ENCODE measurements at regions not wholly inside any gene's neighbourhood (a gene's known extent, or its start where the extent isn't known, plus 50 kb on each side); places are given as distances from the start of the nearest gene placed in this dataset.

- TF ChIP-seq POLR2A (IDR thresholded peaks at IDR 0.05), result no peak
- TF ChIP-seq, protein P1, sequence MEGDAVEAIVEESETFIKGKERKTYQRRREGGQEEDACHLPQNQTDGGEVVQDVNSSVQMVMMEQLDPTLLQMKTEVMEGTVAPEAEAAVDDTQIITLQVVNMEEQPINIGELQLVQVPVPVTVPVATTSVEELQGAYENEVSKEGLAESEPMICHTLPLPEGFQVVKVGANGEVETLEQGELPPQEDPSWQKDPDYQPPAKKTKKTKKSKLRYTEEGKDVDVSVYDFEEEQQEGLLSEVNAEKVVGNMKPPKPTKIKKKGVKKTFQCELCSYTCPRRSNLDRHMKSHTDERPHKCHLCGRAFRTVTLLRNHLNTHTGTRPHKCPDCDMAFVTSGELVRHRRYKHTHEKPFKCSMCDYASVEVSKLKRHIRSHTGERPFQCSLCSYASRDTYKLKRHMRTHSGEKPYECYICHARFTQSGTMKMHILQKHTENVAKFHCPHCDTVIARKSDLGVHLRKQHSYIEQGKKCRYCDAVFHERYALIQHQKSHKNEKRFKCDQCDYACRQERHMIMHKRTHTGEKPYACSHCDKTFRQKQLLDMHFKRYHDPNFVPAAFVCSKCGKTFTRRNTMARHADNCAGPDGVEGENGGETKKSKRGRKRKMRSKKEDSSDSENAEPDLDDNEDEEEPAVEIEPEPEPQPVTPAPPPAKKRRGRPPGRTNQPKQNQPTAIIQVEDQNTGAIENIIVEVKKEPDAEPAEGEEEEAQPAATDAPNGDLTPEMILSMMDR (IDR thresholded peaks at IDR 0.05), result no peak
- TF ChIP-seq POLR2AphosphoS5 (IDR thresholded peaks at IDR 0.05), result no peak
- WGBS, result 93% methylated on average over 5 of the region's 5 CpGs
- Histone ChIP-seq H3K27ac (no peak overlapping the region), H3K4me3 (no peak overlapping the region), H3K4me1 (replicated peaks) (no peaks in the 10 kb centered on the region), H3K9me3 (no peaks in the 10 kb centered on the region), H3K36me3 (no peaks in the 10 kb centered on the region), H3K27me3 (replicated peaks; ENCODE audit: insufficient read depth) (no peaks in the 10 kb centered on the region)
- intact Hi-C loops (cut with DNase I), result no loop called here
- no peak for DNase-seq (ENCODE audit: low spot score)
Measured at GRCh38 chr13:32903720-32904119, 112.5 kb upstream of the KL start.

- WGBS, result 96% methylated on average over 2 of the region's 2 CpGs
- H3K9me3 ChIP-seq, result no peaks in the 10 kb centered on the region
Measured at GRCh38 chr13:32904266-32904665, 112.0 kb upstream of the KL start.

GRCh38 chr13:32905063-32905863, 111.0 kb upstream of the KL start:
- TF ChIP-seq, protein P1 (IDR thresholded peaks at IDR 0.05), result no peak
- no peak for TF ChIP-seq POLR2AphosphoS5 (IDR thresholded peaks at IDR 0.05)
- TF ChIP-seq POLR2A (IDR thresholded peaks at IDR 0.05), result no peak
- no peaks in the 10 kb centered on the region for H3K4me1 ChIP-seq (replicated peaks)
- H3K27ac ChIP-seq, result no peak overlapping the region
- H3K9me3 ChIP-seq, result no peaks in the 10 kb centered on the region
- H3K36me3 ChIP-seq, result no peaks in the 10 kb centered on the region
- intact Hi-C loops (cut with DNase I), result no loop called here
- no peaks in the 10 kb centered on the region for H3K27me3 ChIP-seq (replicated peaks; ENCODE audit: insufficient read depth)
- WGBS, result 69% methylated on average over 6 of the region's 6 CpGs
- DNase-seq (ENCODE audit: low spot score), result no peak
- no peak overlapping the region for H3K4me3 ChIP-seq

More at GRCh38 chr13:32904266-32904665, 112.0 kb upstream of the KL start:
- H3K4me1 ChIP-seq (replicated peaks), result no peaks in the 10 kb centered on the region
- H3K27ac ChIP-seq, result no peak overlapping the region
- no peak for DNase-seq (ENCODE audit: low spot score)
- H3K27me3 ChIP-seq (replicated peaks; ENCODE audit: insufficient read depth), result no peaks in the 10 kb centered on the region
- intact Hi-C loops (cut with DNase I), result no loop called here
- H3K36me3 ChIP-seq, result no peaks in the 10 kb centered on the region
- H3K4me3 ChIP-seq, result no peak overlapping the region
- no peak for TF ChIP-seq POLR2AphosphoS5 (IDR thresholded peaks at IDR 0.05)
- TF ChIP-seq, protein P1 (IDR thresholded peaks at IDR 0.05), result no peak
- TF ChIP-seq POLR2A (IDR thresholded peaks at IDR 0.05), result no peak

GRCh38 chr13:32905864-32906180, 110.4 kb upstream of the KL start:
- intact Hi-C loops (cut with DNase I), result no loop called here
- H3K36me3 ChIP-seq, result no peaks in the 10 kb centered on the region
- no peak overlapping the region for H3K4me3 ChIP-seq
- H3K27me3 ChIP-seq (replicated peaks; ENCODE audit: insufficient read depth), result no peaks in the 10 kb centered on the region
- DNase-seq (ENCODE audit: low spot score), result no peak
- no peak overlapping the region for H3K27ac ChIP-seq
- no peaks in the 10 kb centered on the region for H3K4me1 ChIP-seq (replicated peaks)
- H3K9me3 ChIP-seq, result no peaks in the 10 kb centered on the region
- WGBS, result 20% methylated on average over 4 of the region's 4 CpGs
- TF ChIP-seq POLR2AphosphoS5 (IDR thresholded peaks at IDR 0.05) (no peak), POLR2A (IDR thresholded peaks at IDR 0.05) (no peak)
- TF ChIP-seq, protein P1 (IDR thresholded peaks at IDR 0.05), result no peak

GRCh38 chr13:32907211-32907610, 109.0 kb upstream of the KL start:
- Histone ChIP-seq H3K4me1 (replicated peaks) (no peaks in the 10 kb centered on the region), H3K36me3 (no peaks in the 10 kb centered on the region), H3K9me3 (no peaks in the 10 kb centered on the region), H3K4me3 (no peak overlapping the region), H3K27me3 (replicated peaks; ENCODE audit: insufficient read depth) (no peaks in the 10 kb centered on the region), H3K27ac (no peak overlapping the region)
- WGBS, result 60% methylated on average over 1 of the region's 1 CpG
- TF ChIP-seq, protein P1 (IDR thresholded peaks at IDR 0.05), result no peak
- TF ChIP-seq POLR2AphosphoS5 (IDR thresholded peaks at IDR 0.05) (no peak), POLR2A (IDR thresholded peaks at IDR 0.05) (no peak)
- no peak for DNase-seq (ENCODE audit: low spot score)
- intact Hi-C loops (cut with DNase I), result no loop called here

All from prostate gland (tissue), 2 donors.